Activated CD4-positive, alpha-beta T cell treated with anti-CD3 and anti-CD28 coated beads, Interleukin-2, Interleukin-4, amounts not matched to agents 100 ng/mL and 50 ng/mL, durations not matched to agents 16 hours and 8 hours (primary cell): ENCODE measurements at regions not wholly inside any gene's neighbourhood (a gene's known extent, or its start where the extent isn't known, plus 50 kb on each side); places are given as distances from the start of the nearest gene placed in this dataset.

Experiments
- DNase-seq: peaks from one replicate; pipeline ENCODE4 v3.0.0-alpha.2; 2020; ENCODE audit warnings: low spot score

DNA sequence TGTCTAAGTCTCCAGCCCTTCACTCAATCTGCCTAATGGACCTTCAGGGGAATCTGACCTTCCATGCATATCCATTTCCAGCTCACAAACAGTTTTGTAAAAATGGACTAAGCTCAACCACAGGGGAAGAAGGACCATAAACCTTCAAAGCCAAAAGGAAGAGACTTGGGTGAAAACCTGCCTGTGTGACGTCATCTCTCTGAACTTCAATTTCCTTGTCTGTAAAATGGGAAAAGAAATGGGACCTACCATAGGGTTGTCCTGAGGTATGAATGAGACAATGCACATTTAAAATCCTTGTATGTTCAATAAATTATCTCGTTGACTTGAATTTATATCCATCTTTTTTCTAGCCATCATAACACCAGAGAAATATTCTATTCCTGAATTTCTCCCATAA lies 370.7 kb downstream of the INSC start:
- DNase-seq = no peak

DNA sequence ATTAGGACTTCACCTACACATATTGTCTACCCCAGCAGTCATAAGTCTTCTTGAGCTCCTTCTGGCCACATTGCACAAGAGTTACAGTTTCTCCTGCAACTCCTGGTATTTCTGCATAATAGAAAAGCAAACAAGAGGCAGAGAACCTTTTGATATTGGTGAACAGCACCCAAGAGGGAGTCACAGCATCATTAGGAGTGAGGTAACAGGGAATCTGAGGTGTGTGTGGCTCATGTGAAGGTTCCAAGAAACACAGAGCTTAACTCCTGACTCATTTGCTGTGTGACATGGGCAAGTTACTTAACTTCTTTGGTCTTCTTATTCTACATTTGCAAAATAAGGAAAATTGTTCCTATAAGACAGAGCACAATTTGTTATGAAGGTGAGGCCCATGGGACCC lies 374.6 kb downstream of the INSC start:
- DNase-seq = no peak

DNA sequence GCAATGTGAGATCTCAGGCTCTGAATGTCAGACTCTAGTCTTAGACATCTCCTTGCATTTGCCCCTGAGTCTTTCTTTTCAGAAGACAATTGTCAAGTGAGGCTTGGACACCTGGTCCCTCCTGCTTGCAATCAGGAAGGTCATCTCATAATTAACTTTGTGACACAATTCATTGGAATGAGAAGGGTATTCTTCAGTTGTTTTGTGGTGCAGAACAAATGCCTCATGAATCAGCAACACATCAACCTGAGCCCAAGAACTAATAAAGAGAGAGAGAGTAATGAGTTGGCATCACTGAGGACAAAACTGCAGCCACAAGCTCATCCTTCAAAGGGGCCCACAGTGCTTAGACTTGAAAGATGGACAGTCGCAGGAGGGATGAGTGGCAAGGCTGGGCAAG lies 375.8 kb downstream of the INSC start:
- no peak for DNase-seq

DNA sequence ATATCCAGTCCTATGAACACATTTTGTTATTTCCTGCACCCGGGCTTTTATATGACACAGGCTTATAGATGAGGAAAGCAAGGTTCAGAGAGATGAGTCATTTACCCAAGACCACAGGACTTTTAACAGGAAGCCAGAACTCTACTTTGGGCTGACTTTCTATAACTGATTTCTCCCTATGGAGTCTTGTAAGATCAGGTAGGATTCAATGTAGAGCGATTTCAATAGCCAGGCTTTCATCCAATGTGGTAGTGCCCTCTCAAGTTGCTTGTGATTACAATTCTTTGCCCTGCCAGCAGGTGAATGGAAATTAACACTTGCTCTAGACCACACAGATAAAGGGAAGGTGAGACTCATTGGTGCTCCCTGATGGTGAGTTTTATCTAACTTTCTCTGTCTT lies 378.3 kb downstream of the INSC start:
- DNase-seq = no peak

DNA sequence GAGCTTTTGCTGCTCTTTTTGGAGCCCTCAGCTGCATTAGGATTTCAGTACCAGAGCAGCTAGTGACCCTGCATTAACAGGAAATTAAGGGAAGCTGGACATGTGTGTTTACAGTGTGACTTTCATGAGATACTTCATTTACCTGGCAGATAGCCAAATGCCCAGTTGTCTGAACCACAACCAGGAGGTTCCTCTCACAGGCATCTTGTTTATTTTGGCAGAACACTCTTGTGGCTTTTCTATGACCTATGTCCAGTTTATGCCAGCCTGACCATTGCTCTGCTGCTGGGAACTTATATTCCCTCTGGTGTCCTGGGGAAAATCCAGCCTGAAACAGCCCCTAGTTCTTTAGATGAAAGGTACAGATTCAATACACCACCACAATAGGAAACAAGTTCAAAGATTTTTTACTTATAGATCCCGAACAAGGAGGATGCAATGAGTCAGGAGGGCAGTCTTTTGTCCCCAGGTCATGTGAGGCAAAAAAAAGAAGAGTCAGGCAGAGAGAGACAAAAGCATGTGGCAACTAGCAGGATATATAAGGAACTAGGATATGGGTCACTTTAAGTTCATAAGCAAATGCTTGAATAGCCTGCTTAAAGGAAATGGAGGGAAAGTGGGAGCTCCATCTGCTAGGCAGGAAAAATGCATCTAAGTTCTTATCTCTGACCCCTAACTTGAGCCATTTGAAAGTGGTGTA lies 379.3 kb downstream of the INSC start:
- DNase-seq = no peak

DNA sequence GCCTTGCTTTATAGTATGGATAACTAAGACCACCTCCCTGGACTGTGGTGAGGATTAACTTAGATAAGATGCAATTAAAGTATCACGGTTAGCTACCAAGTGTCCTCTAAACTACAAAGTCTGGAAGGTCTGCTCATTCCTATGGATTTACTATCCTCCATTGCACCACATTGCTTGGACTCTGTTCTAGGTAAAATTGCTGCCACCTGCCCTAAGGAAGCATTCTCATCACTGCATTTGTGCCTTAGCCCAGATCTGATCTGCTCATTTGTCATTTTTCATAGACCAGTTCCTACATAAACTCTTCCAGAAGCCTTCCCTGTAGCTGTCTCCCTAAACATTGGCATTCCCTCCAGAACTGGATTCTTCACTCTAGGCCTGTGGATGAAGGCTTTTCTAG lies 380.0 kb downstream of the INSC start:
- DNase-seq = no peak

DNA sequence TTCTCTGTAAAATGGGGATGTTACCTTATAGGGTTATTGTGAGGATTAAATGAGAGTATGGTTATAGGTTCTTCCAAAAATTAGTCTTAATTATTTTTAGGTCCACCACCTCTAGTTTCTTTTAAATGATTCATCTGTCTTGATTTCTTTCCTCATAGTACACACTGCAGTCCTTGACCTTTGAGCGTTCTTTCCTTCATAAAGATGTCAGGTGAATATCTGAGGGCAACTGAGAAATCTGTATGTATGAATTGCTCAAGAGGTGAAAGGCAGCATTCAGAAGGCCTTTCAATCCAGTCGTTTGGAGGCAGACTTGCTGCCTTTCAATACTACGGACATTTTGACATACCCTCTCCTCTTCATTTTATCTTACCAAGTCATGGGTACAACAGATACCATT lies 380.7 kb downstream of the INSC start:
- no peak for DNase-seq

DNA sequence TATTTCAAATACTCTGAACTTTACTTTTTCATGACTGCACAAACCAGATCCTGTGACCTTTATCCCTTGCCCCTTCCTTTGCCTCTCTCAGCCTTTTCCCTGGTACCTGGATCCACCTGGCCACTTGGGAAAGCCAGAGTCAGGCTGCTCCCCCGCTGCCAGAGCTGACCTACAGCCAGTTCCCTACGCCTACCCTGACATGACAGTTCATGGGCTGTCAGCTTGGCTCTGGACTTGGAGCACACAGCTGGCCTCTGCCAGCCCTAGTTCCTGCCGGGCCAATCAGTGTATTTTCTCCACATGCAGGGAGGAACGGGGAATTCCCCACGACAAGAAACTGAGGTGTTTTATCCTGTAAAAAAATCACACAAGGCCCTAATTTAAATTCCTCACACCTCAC lies 382.6 kb downstream of the INSC start:
- no peak for DNase-seq

DNA sequence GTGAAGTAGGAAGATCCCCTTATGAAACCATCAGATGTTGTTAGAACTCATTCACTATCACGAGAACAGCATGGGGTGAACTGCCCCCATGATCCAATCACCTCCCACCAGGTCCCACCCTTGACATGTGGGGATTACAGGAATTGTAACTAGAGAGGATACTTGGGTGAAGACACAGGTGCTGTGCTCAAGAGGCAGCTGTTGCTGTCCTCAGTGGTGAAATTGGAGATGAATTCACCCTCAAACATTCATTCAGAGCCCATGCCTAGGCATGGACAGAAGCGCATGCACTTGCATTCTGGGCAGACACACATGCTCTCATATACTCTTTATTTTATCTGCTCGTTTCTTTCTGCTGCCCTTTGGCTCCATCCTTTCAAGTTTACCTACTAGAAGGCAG lies 385.0 kb downstream of the INSC start:
- DNase-seq = no peak

DNA sequence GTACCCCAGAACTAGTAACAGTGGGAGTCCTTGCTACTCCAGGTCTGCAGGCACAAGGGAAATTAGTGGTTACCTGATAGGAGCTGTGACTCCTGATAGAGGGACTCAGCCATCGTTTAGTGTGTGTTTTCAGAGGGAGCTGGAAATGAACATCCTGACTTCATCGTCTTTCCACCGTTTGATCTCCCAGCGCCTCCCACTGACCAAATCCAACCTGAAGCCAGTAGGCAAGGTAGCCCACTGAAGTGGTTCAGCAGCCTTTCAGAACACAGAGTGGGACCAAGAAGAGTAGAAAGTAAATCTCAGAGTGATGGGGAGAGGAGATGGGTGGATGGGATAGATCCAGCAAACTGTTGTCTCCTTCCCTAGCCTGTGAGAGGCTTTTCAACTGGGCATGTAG lies 385.9 kb downstream of the INSC start:
- DNase-seq = no peak

DNA sequence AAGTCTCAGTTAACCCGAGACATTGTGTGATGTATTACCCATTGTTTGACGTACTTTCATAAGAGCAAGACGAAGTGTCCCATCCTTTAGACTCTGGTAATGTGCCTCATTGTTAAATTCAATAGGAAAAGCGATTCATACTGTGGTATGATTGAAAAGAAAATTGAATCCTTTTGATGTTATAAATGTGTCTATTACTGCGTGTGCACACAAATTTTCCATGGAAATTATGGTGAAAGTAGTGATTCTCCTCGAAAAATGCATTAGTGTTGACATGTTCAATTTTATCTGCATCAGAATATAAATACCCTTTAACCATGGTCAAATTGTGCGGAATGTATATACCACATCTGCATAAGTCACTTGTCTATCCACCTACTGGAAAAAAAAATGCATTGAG lies 386.8 kb downstream of the INSC start:
- no peak for DNase-seq

DNA sequence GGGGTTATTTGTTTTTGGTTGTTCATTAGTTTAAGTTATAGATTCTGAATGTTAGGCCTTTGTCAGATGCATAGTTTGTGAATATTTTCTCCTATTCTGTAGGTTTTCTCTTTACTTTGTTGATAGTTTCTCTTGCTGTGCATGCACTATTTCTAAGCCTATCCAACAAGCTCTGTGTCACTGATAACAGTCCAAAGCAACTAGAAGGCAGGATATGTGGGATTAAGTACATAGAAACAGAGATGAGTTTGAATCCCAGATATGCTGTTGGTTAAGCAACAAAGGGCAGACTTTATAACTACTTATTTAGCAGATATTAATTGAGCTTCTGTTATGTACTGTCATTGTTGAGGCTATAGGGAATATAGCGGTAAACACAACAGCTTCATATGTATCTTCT lies 390.4 kb downstream of the INSC start:
- no peak for DNase-seq

DNA sequence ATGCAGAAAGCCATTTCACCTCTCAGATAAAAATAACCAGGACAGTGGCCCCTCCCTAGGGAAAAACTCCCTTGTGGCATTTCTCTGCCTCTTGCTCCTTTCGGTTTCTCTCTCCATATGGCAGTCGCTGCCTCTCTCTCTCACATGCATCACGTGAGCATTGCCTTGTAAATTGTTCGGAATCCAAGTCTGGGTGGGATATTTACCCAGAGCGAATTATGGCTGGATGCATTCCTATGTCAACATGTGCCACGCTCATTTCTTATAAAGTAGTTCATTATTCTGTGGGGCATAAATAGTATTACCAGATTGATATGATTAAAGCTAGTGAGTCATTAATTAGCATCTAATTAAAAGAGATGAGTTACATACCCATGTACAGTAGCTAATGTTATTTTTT lies 392.9 kb downstream of the INSC start:
- no peak for DNase-seq

DNA sequence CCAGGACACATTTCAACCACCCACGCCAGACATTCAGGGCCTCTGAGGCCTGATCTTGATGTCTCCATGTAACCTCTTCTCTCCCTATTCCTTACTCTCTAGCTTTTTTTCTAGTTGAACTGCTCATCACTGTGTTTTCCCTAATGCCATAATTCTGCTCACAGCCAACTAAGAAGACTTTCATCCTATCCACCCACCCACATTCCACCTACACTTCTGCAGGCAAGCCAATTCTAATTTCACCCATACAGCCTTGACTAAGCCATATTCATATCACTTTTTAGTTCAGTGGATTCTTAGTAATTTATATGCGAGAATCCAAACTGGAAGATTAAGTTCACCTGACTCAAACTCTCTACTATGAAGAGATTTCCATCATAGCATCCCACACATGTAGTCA lies 394.4 kb downstream of the INSC start:
- no peak for DNase-seq

DNA sequence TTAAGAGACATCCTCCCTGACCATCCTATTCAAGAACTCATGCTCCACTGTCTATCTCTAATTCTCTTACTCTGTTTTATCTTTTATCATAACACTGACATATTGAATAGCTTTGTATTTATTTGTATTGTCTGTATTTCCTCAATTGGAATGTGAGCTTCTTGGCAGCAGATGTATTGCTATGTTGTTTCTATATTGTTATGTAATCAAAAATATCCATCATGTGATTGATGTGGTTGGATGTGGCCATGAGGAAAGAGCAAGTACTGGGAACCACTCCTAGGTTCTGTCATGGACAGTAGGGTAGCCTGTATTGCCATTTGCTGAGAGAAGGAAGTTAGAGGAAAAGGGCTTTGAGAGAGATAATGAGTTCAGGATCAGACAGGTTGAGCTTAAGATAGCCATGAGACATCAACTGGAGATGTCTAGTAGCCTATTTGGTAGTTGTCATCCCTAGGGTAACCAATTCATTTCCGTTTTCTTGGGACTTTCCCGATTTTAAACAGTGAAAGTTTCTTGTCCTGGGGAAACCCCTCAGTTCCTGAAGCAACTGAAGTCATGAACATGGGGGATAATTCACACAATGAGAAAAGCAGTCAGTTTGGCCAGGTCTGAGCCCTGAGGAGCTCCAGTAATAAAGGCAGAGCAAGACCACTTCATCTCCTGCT lies 404.5 kb downstream of the INSC start:
- no peak for DNase-seq

DNA sequence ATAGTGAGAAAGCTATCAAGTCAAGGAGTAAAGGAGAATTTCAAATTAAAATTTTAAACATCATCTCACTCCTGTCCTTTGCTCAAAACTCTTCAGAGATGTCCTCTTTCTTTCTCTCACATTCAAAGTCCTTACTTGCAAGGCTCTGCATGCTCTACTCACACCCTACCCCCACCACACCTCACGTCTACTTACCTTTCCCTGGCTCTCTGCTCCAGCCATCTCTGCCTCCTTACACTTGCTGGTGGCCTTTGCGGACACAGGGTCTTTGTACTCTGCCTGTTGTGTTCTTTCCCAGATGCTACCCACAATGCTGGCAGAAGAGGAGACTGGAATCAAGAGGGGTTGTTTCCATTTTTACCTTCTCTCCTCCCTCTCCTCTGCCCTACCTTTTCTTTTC lies 405.2 kb downstream of the INSC start:
- DNase-seq = no peak

DNA sequence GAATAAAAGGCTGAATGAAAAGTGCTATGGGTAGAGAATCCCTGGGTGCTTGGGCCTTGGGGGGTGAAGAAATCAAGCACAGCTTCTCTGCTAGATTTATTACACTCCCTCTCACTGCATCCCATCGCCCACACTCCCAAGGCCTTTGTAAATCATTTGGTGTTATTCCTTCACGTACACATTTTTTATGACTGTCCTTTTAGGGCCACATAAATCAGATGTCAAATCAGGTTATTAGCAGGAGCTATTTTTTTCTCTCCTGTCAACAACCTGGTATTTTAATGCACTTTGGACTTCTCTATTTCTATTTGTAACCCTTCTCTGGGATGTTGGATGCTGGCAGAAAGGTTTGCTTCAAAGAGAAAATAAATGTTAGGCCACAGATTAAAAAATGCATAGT lies 408.8 kb downstream of the INSC start:
- DNase-seq = no peak

DNA sequence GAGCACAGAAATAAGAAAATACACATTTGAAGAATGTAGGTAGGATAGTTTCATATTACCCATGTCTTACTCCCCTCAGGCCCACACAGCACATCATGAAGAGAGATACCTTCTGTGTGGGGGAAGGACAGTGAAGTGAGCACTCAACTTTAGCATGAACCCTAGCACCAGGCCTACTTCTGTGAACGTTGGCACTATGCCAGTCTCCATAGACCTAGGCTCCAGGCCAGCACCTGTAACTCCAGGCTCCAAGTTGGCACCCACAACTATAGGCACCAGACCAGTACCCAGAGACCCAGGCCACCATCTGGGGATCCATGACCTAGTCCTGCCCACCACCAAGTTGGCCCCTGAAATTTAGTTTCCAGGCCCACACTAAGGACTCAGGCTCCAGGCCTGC lies 410.9 kb downstream of the INSC start:
- no peak for DNase-seq

DNA sequence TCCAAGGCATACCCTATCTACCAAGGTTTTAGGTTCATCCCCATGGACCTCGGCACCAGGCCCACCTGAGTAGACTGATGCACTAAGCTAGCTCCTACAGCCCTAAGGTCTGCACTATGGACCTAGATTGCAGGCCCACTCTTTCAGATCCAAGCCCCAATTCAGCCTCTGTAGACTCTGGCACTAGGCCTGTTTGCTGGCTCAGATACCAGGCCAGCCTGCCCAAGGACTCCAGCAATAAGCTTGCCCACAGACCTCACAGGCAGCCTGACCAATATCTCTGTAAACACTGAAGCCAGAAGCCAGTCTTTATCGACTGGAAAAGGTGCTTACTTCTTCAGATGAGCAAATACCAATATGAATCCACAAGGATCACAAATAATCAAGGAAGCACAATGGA lies 411.3 kb downstream of the INSC start:
- no peak for DNase-seq

DNA sequence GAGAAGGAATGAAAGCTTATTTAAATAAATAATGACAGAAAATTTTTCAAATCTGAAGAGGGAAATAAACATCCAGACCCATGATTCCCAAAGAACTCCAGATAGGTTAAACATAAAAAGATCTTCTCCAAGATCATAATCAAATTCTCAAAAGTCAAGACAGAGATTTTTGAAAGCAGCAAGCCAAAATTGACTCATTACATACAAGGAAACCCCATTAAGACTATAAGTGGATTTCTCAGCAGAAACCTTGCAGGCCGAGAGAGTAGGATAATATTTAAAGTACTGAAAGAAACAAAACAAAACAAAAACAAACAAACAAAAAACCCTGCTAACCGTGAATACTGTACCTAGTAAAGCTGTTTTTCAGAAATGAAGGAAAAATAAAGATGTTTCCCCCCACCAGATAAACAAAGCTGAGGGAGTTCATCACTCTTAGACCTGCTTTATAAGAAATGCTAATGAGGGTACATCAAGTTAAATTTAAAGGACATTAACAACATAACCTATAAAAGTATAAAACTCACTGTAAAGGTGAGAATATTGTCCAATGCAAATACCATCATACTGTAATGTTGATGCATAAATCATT lies 412.2 kb downstream of the INSC start:
- DNase-seq = no peak

DNA sequence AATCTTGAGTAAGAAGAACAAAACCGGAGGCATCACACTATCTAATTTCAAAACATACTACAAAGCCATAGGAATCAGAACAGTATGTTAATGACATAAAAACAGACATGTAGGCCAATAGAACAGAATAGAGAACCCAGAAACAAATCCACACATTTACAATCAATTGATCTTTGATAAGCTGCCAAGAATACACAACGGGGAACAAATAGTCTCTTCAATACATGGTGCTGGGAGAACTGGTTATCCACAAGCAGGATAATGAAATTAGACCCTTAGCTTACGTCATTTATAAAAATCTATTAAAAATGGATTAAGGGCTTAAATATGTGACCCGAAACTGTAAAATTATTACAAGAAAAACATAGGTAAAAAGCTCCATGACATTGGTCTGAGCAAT lies 417.7 kb downstream of the INSC start:
- DNase-seq = no peak

DNA sequence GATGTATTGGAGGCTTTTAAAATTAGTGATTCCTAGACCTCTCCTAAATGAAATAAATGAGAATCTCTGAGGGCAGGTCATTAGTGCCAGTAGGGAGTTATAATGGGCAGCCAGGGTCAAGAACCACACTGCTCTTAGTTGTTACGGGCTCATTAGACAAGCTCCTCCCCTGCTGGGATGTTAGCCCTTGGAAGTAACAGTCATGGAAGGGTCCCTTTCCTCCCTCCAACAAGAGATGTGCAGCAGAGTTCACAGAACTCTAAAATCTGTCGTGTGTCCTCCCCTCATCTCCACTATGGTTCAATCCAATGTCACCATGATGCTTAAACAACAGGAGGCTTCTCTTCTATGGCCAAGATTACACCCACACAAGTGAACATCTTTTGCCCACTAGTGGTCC lies 419.5 kb downstream of the INSC start:
- no peak for DNase-seq

DNA sequence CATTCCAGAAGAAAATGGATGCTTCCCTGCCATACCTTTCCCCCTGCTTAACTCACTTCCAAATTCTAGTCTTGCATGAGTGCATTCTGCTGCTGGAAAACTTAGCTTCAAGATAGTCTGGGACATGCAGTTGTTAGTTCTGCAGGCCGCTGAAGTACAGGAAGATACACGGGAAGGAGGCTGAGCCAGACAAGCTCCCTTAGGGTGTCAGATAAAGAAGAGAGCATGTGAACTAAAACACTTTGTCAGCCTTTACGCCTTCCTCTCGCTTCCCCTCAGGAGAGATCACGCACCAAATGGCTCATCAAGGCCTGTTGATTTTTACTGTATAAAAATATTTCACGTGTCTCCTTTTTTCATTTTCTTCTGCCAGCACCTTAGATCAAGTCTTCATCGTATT lies 420.7 kb downstream of the INSC start:
- DNase-seq = no peak

DNA sequence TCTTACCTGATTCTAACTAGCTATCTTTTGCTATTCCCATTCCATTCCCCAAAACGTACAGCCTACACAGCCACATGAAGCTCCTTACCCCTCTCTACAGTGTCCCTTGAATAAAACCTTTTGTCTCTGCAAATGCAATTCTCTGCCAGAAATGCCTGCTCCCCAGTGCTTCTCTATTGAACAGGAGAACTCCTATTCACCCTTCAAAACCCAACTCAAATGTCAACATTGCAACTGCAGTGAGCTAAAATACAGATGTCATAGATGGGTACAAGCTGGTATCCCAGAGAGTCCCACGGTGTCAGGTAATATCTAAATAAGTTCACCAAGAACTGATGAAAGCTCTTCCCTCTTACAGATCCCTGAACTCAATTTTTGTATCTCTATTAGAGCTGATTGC lies 421.7 kb downstream of the INSC start:
- DNase-seq = no peak
